Ascending aorta (tissue), 2 donors: ENCODE measurements at regions not wholly inside any gene's neighbourhood (a gene's known extent, or its start where the extent isn't known, plus 50 kb on each side); places are given as distances from the start of the nearest gene placed in this dataset.

Experiments
- DNase-seq, 2 donors: peaks; one replicate each; pipeline ENCODE4 v3.0.0-alpha.2; 2019; ENCODE audit warnings: low spot score in 2 of 2
- H3K27ac ChIP-seq, 2 donors: fragments of 200-600 bp; sonication (generic); one replicate each; pipeline ENCODE4 v1.5.1; 2016 to 2017; ENCODE audit warnings: mild to moderate bottlenecking in 1 of 2
- H3K27me3 ChIP-seq: fragments of 200-600 bp; sonication (generic); one replicate; pipeline ENCODE4 v1.5.1; 2017
- H3K36me3 ChIP-seq, 2 donors: fragments of 200-600 bp; sonication (generic); one replicate each; pipeline ENCODE4 v1.5.1; 2016
- H3K4me1 ChIP-seq, 2 donors: fragments of 200-600 bp; sonication (generic); one replicate each; pipeline ENCODE4 v1.5.1; 2016 to 2017; ENCODE audit warnings: mild to moderate bottlenecking in 1 of 2
- H3K4me3 ChIP-seq, 2 donors: fragments of 200-600 bp; sonication (generic); one replicate each; pipeline ENCODE4 v1.5.1; 2016 to 2017; ENCODE audit warnings: mild to moderate bottlenecking in 1 of 2
- H3K9me3 ChIP-seq, 2 donors: fragments of 200-600 bp; sonication (generic); one replicate each; pipeline ENCODE4 v1.5.1; 2016
- CTCF ChIP-seq, 3 experiments: fragments of 200-600 bp in 2 of 3; fragments of 450-650 bp in 1 of 3; sonication (generic) in 2 of 3; IDR thresholded peaks; one replicate each; pipeline ENCODE4 v1.5.1; 2016 to 2019; ENCODE audit warnings: antibody characterized with exemption in 3 of 3, mild to moderate bottlenecking in 1 of 3, moderate library complexity in 1 of 3
- intact Hi-C: fragments of 100-400 bp; cut with DNase I; formaldehyde crosslinking; loops from one replicate; pipeline ENCODE4 v1.15.1; 2023

- no peaks in the 10 kb centered on the region for H3K9me3 ChIP-seq
- intact Hi-C loops = no loop called here
- H3K36me3 ChIP-seq = no peaks in the 10 kb centered on the region
- DNase-seq = no peak
- TF ChIP-seq CTCF (IDR thresholded peaks at IDR 0.05) = no peak
- no peak overlapping the region for H3K4me3 ChIP-seq
- H3K27ac ChIP-seq = no peak overlapping the region
- H3K4me1 ChIP-seq = no peaks in the 10 kb centered on the region
- no peaks in the 10 kb centered on the region for H3K27me3 ChIP-seq
Measured at GRCh38 chr6:15761045-15761502, 98.2 kb upstream of the DTNBP1 start.

DNA sequence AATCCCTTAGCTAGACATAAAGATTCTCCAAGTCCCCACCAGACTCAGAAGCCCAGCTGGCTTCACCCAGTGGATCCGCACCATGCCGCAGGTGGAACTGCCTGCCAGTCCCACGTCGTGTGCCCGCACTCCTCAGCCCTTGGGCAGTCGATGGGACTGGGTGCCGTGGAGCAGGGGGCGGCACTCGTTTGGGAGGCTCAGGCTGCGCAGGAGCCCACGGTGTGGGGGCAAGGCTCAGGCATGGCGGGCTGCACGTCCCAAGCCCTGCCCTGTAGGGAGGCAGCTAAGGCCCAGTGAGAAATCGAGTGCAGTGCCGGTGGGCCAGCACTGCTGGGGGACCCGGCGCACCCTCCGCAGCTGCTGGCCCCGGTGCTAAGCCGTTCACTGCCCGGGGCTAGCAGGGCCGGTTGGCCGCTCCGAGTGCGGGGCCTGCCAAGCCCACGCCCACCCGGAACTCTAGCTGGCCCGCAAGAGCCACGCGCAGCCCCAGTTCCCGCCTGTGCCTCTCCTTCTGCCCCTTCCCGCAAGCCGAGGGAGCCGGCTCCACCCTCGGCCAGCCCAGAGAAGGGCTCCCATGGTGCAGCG is 95.9 kb upstream of the DTNBP1 start:
- intact Hi-C loops = no loop called here
- no peak overlapping the region for H3K4me3 ChIP-seq
- no peaks in the 10 kb centered on the region for H3K36me3 ChIP-seq
- no peaks in the 10 kb centered on the region for H3K9me3 ChIP-seq
- H3K27me3 ChIP-seq = no peaks in the 10 kb centered on the region
- no peaks in the 10 kb centered on the region for H3K4me1 ChIP-seq
- no peak overlapping the region for H3K27ac ChIP-seq
- no peak for DNase-seq
- no peak for TF ChIP-seq CTCF (IDR thresholded peaks at IDR 0.05)

DNA sequence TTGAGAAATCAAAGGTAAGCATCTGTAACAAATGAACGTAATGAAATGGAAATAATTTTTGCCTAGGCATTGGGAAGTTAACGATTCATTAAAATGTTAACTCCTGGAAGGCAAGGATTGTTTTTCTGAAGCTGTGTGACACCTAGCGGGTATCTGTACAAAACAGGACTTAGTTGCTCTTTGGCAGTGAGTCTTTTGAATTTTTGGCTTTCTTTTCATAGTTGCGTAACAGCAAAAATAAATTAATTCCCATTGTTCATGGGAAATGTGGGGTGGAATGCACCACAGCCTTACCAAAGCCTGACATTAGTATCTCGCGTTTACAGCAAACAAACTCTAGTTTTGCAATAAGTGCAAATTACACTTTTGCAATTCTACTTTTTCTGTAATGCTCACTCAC is 92.7 kb upstream of the DTNBP1 start:
- no peak for DNase-seq
- Histone ChIP-seq H3K27me3 (no peaks in the 10 kb centered on the region), H3K4me1 (no peaks in the 10 kb centered on the region), H3K4me3 (no peak overlapping the region), H3K27ac (no peak overlapping the region), H3K36me3 (no peaks in the 10 kb centered on the region), H3K9me3 (no peaks in the 10 kb centered on the region)
- TF ChIP-seq CTCF (IDR thresholded peaks at IDR 0.05) = no peak
- intact Hi-C loops = no loop called here

DNA sequence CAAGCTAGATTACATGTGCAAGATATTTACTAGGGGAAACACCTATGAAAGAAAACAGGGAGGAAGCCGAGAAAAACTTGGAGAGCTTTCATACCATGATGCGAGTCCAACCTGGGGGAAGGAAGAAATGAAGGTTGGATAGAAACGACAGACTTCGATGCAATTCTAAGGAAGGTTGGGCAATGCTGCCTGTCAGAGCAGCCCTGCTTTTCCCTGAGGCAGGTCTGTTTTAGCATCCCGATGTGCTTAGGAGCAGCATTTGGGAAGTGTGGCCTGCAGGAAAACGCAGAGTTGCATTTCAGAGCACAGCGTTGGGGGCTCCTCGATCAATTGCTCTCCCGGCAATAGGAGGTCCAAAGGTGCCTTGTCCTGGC is 91.9 kb upstream of the DTNBP1 start:
- DNase-seq = no peak
- Histone ChIP-seq H3K4me1 (no peaks in the 10 kb centered on the region), H3K36me3 (no peaks in the 10 kb centered on the region), H3K4me3 (no peak overlapping the region), H3K9me3 (no peaks in the 10 kb centered on the region), H3K27me3 (no peaks in the 10 kb centered on the region), H3K27ac (no peak overlapping the region)
- no peak for TF ChIP-seq CTCF (IDR thresholded peaks at IDR 0.05)
- intact Hi-C loops = no loop called here

GRCh38 chr6:15754035-15754705 is 91.3 kb upstream of the DTNBP1 start:
- Histone ChIP-seq H3K9me3 (no peaks in the 10 kb centered on the region), H3K36me3 (no peaks in the 10 kb centered on the region), H3K4me1 (no peaks in the 10 kb centered on the region), H3K27ac (no peak overlapping the region), H3K27me3 (no peaks in the 10 kb centered on the region), H3K4me3 (no peak overlapping the region)
- no peak for DNase-seq
- intact Hi-C loops = no loop called here
- no peak for TF ChIP-seq CTCF (IDR thresholded peaks at IDR 0.05)
